Upper lobe of left lung (tissue), 4 donors: ENCODE measurements at regions not wholly inside any gene's neighbourhood (a gene's known extent, or its start where the extent isn't known, plus 50 kb on each side); places are given as distances from the start of the nearest gene placed in this dataset.

Experiments used
- EP300 ChIP-seq, 4 donors: sonication (generic); formaldehyde crosslinking; IDR thresholded peaks; one replicate each; pipeline ENCODE4 v1.5.1; 2017; ENCODE audit warnings: antibody characterized with exemption in 4 of 4, control low read depth in 2 of 4
- POLR2A ChIP-seq, 4 donors: fragments of 450-650 bp; IDR thresholded peaks; one replicate each; pipeline ENCODE4 v1.5.1; 2016 to 2017; ENCODE audit warnings: antibody characterized with exemption in 4 of 4, mild to moderate bottlenecking in 2 of 4
- POLR2AphosphoS5 ChIP-seq, 2 donors: sonication (generic); formaldehyde crosslinking; IDR thresholded peaks; one replicate each; pipeline ENCODE4 v1.5.1; 2017; ENCODE audit warnings: antibody characterized with exemption in 2 of 2
- TF ChIP-seq, protein P1 (sequence below), 6 experiments: fragments of 450-650 bp in 4 of 6; fragments of 200-600 bp in 2 of 6; sonication (generic) in 2 of 6; IDR thresholded peaks; one replicate each; pipeline ENCODE4 v1.5.1; 2016 to 2019; ENCODE audit warnings: antibody characterized with exemption in 6 of 6

- TF ChIP-seq, protein P1, sequence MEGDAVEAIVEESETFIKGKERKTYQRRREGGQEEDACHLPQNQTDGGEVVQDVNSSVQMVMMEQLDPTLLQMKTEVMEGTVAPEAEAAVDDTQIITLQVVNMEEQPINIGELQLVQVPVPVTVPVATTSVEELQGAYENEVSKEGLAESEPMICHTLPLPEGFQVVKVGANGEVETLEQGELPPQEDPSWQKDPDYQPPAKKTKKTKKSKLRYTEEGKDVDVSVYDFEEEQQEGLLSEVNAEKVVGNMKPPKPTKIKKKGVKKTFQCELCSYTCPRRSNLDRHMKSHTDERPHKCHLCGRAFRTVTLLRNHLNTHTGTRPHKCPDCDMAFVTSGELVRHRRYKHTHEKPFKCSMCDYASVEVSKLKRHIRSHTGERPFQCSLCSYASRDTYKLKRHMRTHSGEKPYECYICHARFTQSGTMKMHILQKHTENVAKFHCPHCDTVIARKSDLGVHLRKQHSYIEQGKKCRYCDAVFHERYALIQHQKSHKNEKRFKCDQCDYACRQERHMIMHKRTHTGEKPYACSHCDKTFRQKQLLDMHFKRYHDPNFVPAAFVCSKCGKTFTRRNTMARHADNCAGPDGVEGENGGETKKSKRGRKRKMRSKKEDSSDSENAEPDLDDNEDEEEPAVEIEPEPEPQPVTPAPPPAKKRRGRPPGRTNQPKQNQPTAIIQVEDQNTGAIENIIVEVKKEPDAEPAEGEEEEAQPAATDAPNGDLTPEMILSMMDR (IDR thresholded peaks at IDR 0.05), result no peak
- TF ChIP-seq POLR2A (IDR thresholded peaks at IDR 0.05) (no peak), POLR2AphosphoS5 (IDR thresholded peaks at IDR 0.05) (peak in 1 of 2 donors; percentile 51), EP300 (IDR thresholded peaks at IDR 0.05) (no peak)
Measured at GRCh38 chr10:131806646-131807317, 94.0 kb upstream of the PPP2R2D start.
